GM12891 (cell line): ENCODE measurements at regions not wholly inside any gene's neighbourhood (a gene's known extent, or its start where the extent isn't known, plus 50 kb on each side); places are given as distances from the start of the nearest gene placed in this dataset.

Experiments used
- POLR2A ChIP-seq: IDR thresholded peaks from 2 replicates; pipeline ENCODE4 v1.6.1; 2011; ENCODE audit warnings: low read depth, low read length, control low read depth
- POLR2AphosphoS5 ChIP-seq: IDR thresholded peaks from 2 replicates; pipeline ENCODE4 v1.6.1; 2011; ENCODE audit warnings: low read depth, low read length, control low read depth
- POU2F2 ChIP-seq: IDR thresholded peaks from 2 replicates; pipeline ENCODE4 v1.6.1; 2011; ENCODE audit warnings: low read depth, mild to moderate bottlenecking, control low read depth, low read length, moderate library complexity
- SPI1 ChIP-seq: IDR thresholded peaks from 2 replicates; pipeline ENCODE4 v1.6.1; 2011; ENCODE audit warnings: low read depth, low read length, control low read depth
- TAF1 ChIP-seq: IDR thresholded peaks from 2 replicates; pipeline ENCODE4 v1.6.1; 2011; ENCODE audit warnings: low read depth, low read length, control low read depth

GRCh38 chr4:181687116-181687515, 556.1 kb upstream of the TENM3 start:
- no peak for TF ChIP-seq POLR2AphosphoS5
- TF ChIP-seq POLR2A = no peak
- TF ChIP-seq TAF1 = no peak
- TF ChIP-seq SPI1 = no peak
- TF ChIP-seq POU2F2 = no peak
